NCI-H345 (cell line): ENCODE measurements at regions not wholly inside any gene's neighbourhood (a gene's known extent, or its start where the extent isn't known, plus 50 kb on each side); places are given as distances from the start of the nearest gene placed in this dataset.
"Not testable (repeated sequence)": the region's sequence is repeated elsewhere in the genome, so short reads cannot be mapped to it uniquely, and the experiment has no call there.

Experiments used
- DNase-seq: peaks from one replicate; lab custom pipeline; 2025; lab: John Stamatoyannopoulos, UW

- no peak for DNase-seq
Observed at GRCh38 chr17:33564146-33564545, 271.1 kb upstream of the ASIC2 start.

DNA sequence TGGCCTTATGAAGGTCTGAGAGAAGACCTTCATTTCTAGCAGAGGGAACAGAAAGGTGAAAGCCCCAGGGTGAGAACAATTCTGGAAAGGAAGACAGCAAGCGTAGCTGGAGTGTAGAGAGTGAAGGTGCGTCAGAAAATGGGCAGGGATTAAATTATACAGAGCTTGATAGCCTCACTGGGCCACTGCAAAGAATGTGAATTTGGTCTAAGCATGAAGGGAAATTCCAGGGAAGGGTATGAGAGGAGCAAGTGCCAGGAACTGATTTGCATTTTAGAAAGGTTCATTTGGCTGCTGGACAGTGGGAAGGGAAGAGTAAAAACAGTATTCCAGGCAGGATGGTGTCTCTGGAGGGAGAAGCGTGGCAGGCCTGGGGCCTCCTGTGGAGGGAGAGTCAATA lies 274.1 kb upstream of the ASIC2 start:
- DNase-seq, result no peak

- no peak for DNase-seq
Observed at GRCh38 chr17:33572615-33573014, 279.5 kb upstream of the ASIC2 start.

- DNase-seq, result no peak
Observed at GRCh38 chr17:33574942-33575445, 281.9 kb upstream of the ASIC2 start.

DNA sequence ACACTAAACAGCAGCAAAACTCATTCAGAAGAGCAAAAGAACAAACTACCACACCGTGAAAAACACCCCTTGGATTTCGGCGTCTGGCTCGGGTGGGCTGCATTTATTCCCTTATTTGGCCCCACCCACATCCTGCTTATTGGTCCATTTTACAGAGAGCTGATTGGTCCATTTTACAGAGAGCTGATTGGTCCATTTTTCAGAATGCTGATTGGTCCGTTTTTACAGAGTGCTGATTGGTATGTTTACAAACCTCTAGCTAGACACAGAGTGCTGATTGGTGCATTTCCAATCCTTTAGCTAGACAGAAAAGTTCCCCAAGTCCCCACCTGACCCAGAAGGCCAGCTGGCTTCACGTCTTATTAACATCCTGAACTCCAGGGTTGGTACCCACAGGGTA lies 286.6 kb upstream of the ASIC2 start:
- DNase-seq, result not testable (repeated sequence)

DNA sequence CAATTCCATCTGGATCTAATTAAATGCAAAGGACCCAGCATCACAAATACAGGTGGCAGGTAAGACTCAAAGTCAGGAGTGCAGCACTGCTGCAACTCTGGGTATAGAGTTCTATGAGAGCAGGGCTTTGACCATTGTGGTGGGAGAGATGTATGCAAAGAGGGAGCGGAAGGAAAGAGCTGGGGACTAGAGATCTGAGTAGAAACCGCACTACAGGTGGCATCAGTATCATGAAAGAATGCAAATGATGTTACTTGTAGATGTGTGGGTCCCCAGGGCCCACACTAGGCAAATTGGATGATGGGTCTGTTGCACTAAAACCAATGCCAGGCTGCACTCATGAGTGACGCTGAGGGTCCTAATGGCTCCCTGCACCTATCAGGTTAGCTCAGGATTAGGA lies 287.1 kb upstream of the ASIC2 start:
- DNase-seq, result no peak

- DNase-seq, result no peak
Observed at GRCh38 chr17:33582661-33583060, 289.6 kb upstream of the ASIC2 start.

- DNase-seq, result peak; percentile 12
Observed at GRCh38 chr17:33583518-33584417, 290.7 kb upstream of the ASIC2 start.

- no peak for DNase-seq
Observed at GRCh38 chr17:33593991-33594390, 300.9 kb upstream of the ASIC2 start.

DNA sequence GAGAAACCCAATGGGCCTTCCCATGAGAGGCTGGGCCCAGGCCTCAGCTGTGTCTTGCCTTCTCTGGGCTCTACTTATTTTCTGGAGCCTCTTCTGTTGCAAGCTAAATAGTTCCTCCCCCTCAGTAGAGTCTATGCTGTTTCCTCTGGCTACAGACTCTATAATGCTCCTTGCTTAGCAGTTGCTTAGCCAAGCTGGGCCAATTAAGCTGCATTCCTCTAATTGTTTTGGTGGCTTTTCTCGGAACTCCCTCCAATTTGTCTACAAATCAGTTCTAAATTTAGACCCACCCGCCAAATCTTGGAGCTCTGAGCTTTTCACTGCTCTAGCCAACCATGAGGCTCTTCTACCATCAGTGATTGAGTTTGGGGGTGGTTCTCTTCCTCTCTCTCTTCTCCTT lies 302.7 kb upstream of the ASIC2 start:
- DNase-seq, result no peak

DNA sequence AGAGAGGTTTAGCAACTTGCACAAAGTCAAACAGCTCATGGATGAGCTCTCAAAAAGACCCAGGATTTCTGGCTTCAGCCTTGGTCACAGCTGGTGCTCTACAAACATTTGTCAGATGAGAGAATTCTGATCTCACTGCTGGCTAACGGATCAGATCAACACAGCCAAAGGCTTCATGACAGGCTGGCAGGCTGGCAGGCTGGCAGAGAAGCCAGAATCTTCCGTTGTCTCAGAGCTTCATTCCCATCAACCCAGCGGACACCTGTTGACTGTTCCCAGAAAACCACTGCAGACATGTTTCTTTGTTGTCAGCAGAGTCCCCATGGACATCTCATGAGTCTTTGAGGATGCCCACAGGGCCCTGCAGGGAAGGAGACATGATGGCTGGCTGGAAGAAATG lies 303.8 kb upstream of the ASIC2 start:
- DNase-seq, result no peak

- DNase-seq, result no peak
Observed at GRCh38 chr17:33598797-33599196, 305.7 kb upstream of the ASIC2 start.

DNA sequence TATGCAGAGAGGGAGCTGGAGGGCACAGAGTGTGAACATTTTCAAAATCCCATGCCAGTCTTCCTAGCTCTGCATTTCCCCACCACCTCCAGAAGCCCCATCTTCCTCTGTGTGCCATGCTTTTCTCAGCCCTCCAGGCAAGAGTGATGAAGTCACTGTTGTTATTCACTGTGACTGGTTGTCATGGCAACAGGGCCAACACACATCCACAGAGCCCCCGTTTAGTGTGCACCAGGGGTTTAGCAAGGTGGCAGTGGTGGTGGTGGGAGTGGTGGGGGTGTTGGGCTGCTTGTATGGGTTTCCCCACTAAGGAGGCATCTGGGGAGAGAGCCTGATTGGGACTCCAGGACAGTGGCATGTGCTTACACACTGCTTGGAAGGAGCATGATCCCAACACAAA lies 309.9 kb upstream of the ASIC2 start:
- no peak for DNase-seq

- DNase-seq, result no peak
Observed at GRCh38 chr17:33603789-33604188, 310.7 kb upstream of the ASIC2 start.

DNA sequence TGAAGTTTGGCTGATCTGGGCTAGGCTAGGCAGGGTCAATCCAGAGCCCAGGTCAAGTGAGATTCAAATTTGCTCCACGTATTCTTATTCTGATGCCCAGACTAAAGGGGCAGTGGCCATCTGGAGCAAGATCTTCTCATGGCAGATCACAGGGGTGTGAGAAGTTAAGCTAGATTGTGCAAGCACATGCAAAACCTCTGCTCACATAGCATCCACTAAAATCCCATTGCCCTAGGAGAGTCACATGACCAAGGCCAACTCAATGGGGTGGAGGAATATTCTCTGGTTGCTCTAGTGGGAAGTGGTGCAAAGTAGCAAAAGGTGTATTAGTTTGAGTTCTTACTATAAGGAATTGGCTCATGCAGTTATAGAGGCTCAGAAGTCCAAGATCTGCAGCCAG lies 318.4 kb upstream of the ASIC2 start:
- no peak for DNase-seq

- no peak for DNase-seq
Observed at GRCh38 chr17:33615861-33616260, 322.8 kb upstream of the ASIC2 start.

GRCh38 chr17:33623841-33624240 lies 330.7 kb upstream of the ASIC2 start:
- no peak for DNase-seq

GRCh38 chr17:33628500-33629346 lies 335.6 kb upstream of the ASIC2 start:
- no peak for DNase-seq

- no peak for DNase-seq
Observed at GRCh38 chr17:33633446-33633845, 340.4 kb upstream of the ASIC2 start.

- no peak for DNase-seq
Observed at GRCh38 chr17:33637534-33637933, 344.4 kb upstream of the ASIC2 start.

- no peak for DNase-seq
Observed at GRCh38 chr17:33639103-33639880, 346.2 kb upstream of the ASIC2 start.

GRCh38 chr17:33640629-33641028 lies 347.5 kb upstream of the ASIC2 start:
- DNase-seq, result no peak
